Dermis blood vessel endothelial cell (primary cell): ENCODE measurements at regions not wholly inside any gene's neighbourhood (a gene's known extent, or its start where the extent isn't known, plus 50 kb on each side); places are given as distances from the start of the nearest gene placed in this dataset.

ENCODE experiments used
- DNase-seq: peaks from one replicate; pipeline ENCODE4 v3.0.0; 2010

DNA sequence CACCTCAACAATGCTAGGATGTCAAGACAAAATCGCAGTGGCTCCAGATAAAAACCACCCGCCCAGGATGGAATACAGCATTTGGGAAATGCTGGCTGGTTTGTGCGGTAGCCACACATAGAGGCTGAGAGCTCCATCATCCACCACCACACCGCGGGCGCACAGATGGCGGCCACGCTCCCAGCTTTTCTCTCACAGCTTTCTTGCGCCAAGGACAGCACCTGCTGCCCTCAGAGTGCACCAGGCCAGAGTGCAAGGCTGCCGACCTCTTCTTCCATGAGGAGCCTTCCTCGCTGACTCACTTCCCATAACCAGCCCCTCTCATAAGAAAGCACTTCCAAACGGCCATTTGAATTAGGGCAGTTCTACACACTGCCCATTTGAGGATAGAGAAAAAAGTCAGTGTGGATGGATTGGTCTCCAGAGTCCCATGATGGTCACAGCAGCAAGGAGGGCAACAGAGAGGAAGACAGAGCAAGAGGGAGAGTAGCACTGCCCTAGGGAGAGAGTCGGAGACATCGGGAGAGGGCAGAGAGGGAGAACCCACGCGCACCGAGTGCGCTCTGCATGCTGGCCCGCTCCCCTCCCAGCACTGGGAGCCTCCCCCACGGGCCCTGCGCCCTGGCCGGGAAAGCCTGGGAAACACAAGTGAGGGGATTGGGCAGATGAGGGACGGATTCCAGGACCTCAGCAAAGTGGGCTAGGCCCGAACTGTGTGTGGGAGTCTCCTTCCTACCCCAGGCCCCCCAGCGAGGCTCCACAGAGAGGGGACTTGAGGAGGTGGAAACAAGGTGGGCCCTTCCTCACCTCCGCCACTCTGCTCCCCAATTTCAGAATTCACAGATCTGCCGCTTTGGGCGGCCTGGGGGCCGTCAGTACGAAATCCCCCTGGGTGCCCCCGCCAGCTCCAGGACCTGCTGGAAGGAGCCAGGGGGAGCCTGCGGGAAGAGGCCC lies 156.9 kb downstream of the USP12 start:
- no peak for DNase-seq

GRCh38 chr13:27012482-27013197 lies 159.0 kb downstream of the USP12 start:
- no peak for DNase-seq

- no peak for DNase-seq
Observed at GRCh38 chr13:27011661-27012060, 159.9 kb downstream of the USP12 start.

- no peak for DNase-seq
Observed at GRCh38 chr13:27008733-27009132, 162.9 kb downstream of the USP12 start.

DNA sequence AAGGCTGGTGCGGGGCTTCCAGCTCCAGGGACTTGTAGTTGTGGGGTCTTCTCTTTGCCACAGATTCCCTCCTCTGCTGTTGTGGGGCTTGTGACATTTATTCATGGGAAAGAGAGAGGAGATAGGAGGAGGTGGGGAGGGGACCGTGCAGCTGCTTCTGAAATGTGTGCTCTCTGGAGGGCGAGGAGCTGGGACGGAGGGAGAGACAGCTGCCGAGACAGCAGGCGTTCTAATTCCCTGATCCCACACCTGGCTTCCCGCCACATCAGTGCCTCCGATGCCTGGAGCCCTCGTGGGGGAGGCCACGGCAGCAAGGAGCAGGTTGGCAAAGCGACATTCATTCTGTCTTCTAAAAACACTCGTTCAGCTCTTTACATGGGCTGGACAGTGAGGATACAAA lies 164.4 kb downstream of the USP12 start:
- no peak for DNase-seq

- no peak for DNase-seq
Observed at GRCh38 chr13:27006519-27007161, 165.0 kb downstream of the USP12 start.

GRCh38 chr13:27005976-27006518 lies 165.6 kb downstream of the USP12 start:
- DNase-seq, result no peak

- peak; percentile 25 for DNase-seq
Observed at GRCh38 chr13:27005556-27005955, 166.1 kb downstream of the USP12 start.

DNA sequence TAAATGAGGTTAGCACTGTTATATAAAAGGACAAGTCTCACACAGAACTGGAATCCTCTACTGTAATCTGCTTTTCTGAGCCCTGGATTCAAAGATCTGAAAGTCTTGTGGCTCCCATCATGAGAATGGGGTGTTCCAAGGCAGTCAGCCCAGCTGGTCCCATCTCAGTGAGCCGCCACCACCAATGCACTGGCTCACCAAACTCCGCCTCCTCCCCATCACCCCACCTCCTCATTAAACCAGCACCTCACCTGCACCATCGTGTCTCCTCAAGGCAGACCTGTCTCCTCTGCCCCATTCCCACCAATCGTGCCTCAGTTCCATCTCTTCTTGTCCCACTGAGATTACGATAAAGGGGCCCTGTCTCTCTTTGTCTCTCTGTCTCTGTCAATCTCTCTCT lies 166.7 kb downstream of the USP12 start:
- no peak for DNase-seq

DNA sequence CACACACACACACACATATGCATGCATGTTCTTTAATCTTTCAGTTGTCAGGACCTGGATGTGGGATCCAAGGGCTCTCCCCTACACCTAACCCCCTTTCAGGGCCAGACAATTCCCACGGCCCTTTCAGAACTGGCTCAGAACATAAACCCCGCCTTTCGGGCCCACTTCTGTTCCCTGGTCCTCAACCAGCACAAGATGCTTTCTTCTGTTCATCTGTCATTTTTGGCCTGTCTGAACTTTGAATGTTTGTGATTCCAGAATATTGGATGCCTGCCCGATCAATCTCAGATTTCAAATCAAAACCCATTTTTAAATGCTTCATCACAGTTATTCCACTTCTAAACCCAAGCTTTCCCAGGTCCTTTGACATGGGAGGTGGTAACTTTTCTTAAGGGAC lies 167.3 kb downstream of the USP12 start:
- DNase-seq, result no peak

DNA sequence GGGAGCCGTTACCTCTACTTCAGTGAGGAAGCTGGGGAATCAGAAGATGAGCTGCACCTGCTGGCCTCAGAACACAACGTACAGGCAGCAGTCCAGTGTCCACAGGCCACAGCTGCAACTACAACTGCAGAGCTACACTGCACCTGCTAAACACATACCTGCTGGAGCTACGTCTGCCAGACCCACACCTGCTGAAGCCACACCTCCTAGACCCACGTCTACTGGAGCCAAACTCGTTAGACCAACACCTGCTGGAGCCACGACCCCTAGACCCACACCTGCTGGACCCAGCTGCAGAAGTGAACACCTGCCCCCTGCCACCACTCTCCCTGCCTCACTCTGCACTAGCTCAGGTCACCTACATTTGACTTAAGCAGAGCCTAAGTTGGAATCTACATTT lies 169.9 kb downstream of the USP12 start:
- DNase-seq, result no peak

- no peak for DNase-seq
Observed at GRCh38 chr13:27000686-27001085, 170.9 kb downstream of the USP12 start.

DNA sequence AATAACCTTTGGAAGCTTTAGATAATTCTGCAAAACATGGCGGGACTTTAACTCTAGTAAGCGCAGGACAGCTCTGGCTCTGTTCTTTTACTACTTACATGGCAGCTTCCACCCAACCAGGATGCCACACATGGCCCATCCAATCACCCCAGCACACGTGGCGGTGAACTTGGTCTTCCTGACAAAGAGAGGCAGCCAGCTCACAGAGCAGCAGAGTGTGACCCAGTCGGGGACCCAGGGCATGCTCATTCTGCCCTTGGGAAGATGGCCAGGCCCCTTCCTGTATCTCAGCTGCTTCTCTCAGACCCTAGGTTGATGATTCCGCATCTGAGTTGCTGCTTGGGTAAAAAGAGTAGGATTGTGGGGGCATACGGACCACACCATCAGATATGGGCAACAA lies 172.1 kb downstream of the USP12 start:
- DNase-seq, result no peak

DNA sequence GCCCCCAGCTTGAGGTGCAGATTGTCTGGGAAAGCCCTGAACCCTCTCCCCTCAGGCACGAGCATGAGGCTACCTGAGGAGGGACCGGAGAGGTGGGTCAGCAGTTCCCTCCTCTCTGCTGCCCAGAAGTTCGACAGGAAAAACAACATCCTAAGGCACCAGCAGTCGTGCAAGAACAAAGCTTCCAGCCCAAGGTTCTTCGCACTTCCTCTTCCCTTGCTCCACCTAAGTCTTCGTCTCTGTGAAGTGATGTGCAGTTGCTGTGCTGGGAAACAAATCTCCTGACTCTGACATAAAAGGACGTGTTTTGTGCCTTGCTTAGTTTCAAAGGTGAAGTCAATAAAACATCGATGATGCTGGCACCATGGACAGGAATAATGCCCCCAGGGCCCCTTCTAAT lies 173.3 kb downstream of the USP12 start:
- DNase-seq, result no peak

GRCh38 chr13:26996965-26997752 lies 174.5 kb downstream of the USP12 start:
- DNase-seq, result no peak

GRCh38 chr13:26995159-26995558 lies 176.5 kb downstream of the USP12 start:
- DNase-seq, result no peak

DNA sequence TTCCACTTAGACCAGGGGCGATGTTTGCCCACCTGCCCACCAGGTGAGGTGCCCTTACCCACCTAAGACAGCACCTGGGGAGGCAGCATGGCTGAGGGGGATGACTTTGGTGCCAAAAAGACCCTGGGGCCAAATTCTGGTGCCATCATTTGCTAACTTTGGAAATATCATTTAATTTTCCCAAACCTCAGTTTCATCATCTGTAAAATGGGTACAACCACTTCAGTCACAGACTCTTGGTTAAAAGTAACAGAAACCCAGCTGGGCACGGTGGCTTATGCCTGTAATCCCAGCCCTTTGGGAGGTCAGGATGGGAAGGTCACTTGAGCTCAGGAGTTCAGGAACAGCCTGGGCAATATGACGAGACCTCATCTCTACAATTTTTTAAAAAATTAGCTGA lies 177.8 kb downstream of the USP12 start:
- no peak for DNase-seq

DNA sequence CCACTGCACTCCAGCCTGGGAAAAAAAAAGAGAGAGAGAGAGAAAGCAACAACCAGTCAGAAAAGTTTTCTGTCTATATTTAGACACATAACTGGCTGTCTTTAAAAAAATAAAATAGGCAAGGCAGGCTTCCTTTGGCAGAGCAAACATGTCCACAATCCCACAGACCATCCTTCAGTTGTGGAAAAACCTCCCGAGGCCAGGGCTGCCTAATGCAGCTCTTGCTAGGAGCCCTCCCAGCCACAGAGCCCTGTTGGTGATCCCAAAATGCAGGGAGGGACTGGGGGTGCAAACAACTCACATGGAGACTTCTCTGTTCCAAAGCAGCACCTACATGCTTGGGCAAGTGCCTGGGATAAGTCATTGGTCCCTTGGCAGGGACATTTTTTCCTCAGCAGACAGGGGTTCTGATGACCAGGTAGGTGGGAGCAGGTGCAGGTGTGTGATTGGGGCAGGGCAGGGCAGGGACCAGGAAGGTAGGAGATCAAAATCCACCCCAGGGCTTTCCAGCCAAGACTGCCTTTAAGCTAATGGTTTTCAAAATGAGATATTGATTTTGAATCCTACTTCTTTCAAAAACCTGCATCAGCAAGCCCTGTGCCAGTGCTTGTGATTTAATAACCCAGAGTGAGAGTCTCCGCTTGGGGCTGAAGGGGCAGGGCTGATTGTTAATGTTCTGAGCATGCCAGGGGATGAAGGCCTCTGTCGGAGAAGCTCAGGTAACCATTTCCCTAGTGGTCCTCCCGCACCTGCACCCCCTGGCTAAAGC lies 178.5 kb downstream of the USP12 start:
- DNase-seq, result no peak

GRCh38 chr13:26991508-26992181 lies 180.0 kb downstream of the USP12 start:
- DNase-seq, result no peak

DNA sequence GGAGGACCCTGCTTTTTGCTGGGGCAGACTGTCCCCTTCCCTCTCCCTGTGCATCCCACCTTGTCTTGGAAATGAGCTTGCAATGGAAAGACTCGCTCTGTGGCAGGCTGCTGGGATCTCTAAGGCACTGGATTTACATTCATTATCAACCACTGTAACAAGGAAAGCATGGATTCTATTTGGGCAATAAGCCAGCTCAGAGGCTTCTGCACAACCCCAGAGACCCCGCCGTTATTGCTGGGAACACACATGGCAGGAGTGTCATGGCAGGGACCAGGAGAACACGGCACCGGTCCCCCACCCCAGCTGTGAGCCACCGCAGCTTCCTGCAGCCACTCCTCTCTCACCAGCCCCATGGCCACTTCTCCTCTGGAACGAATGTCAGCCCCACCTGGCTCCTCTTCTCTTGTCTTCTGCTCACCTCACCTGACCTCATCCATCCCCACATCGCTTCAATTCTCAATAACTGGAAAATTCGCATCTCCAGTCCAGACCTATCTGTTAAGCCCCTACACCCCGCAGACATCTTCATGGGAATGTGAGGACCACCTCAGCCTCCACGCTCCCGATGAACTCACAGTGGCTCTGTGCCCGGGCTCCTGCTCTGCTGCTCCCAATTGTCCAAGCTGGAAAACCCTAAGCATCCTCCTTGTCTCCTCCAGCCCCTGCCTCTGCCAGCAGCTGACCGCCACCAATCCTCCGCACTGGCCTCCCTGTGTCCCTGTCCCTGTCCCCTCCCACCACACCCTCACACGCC lies 181.5 kb downstream of the USP12 start:
- no peak for DNase-seq
